Vagina (tissue), 2 donors: ENCODE measurements at regions not wholly inside any gene's neighbourhood (a gene's known extent, or its start where the extent isn't known, plus 50 kb on each side); places are given as distances from the start of the nearest gene placed in this dataset.

ENCODE experiments used
- POLR2AphosphoS5 ChIP-seq, 2 donors: sonication (generic); formaldehyde crosslinking; IDR thresholded peaks; one replicate each; pipeline ENCODE4 v1.9.0; 2017; ENCODE audit warnings: antibody characterized with exemption in 2 of 2, mild to moderate bottlenecking in 2 of 2, low read depth in 1 of 2; ENCODE audit not compliant: insufficient read depth in 1 of 2
- TF ChIP-seq, protein P1 (sequence below), 3 experiments: fragments of 450-650 bp in 2 of 3; fragments of 200-600 bp in 1 of 3; sonication (generic) in 1 of 3; IDR thresholded peaks; one replicate each; pipeline ENCODE4 v1.5.1; 2017 to 2019; ENCODE audit warnings: antibody characterized with exemption in 3 of 3, mild to moderate bottlenecking in 2 of 3, moderate library complexity in 2 of 3

- TF ChIP-seq, protein P1, sequence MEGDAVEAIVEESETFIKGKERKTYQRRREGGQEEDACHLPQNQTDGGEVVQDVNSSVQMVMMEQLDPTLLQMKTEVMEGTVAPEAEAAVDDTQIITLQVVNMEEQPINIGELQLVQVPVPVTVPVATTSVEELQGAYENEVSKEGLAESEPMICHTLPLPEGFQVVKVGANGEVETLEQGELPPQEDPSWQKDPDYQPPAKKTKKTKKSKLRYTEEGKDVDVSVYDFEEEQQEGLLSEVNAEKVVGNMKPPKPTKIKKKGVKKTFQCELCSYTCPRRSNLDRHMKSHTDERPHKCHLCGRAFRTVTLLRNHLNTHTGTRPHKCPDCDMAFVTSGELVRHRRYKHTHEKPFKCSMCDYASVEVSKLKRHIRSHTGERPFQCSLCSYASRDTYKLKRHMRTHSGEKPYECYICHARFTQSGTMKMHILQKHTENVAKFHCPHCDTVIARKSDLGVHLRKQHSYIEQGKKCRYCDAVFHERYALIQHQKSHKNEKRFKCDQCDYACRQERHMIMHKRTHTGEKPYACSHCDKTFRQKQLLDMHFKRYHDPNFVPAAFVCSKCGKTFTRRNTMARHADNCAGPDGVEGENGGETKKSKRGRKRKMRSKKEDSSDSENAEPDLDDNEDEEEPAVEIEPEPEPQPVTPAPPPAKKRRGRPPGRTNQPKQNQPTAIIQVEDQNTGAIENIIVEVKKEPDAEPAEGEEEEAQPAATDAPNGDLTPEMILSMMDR (IDR thresholded peaks at IDR 0.05), result no peak
- no peak for TF ChIP-seq POLR2AphosphoS5 (IDR thresholded peaks at IDR 0.05; ENCODE audit: insufficient read depth in 1 of 2, low read depth in 1 of 2)
Observed at GRCh38 chr5:7074176-7074575, 321.8 kb upstream of the ADCY2 start.
